ENCODE measurements at regions not wholly inside any gene's neighbourhood (a gene's known extent, or its start where the extent isn't known, plus 50 kb on each side); places are given as distances from the start of the nearest gene placed in this dataset.
"Not testable (repeated sequence)": the region's sequence is repeated elsewhere in the genome, so short reads cannot be mapped to it uniquely, and the experiment has no call there.

DNA sequence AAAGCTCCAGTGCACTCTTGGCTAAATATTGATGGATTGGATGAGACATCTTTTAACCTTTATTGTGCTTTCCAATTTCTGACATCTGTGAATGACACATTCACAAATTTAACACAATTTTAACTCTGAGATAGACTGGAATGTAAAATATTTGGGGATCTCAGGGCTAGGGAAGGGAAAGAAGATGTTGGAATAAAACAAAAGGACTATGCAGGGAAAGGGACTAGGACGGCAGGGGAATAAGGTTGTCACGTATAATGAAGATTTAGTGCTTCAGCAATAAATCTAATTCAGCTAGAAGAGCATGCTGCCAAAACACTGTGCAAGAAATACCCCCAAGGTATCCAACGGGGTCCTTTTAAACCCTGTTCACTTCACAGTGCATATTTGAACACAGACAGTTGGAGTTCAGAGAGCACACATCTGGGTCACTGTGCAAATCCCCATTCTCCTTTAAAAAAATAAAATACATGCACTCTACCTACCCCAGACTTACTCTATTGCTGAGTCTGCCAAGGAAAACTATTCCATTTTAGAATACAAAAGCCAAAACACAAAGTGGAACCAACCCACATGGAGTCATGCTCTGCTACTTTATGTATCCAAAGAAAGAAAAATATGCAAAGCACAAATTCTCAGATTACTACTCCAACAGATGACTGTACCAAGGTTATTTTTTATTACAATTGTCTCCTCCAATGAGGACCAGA lies 151.0 kb upstream of the RSPO3 start:
- no peak for DNase-seq (ENCODE audit: low read depth, low spot score)

DNA sequence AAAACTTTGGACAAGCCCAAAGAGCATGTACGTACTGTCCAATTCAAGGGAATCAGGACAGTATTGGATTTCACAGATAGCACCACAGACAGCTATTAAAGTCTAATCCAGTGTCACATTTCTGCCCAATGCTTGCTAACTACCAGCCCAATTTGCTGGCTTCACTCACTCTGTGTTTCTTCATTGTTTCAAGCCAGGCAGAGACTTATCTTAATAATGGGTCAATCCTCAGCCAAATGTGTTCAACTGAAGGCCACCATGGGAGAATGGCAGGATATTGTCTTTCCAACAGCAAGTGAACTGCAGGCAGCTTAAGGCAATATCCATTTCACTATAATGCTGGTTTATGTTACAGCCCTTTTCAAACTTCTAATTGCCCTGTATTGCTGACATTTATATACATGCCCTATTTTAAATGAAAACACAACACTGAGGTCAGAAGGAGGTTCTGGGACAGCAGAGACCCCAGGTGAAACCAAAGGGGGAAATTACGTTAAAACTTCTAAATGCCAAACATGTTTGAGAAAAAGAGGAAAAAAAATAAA lies 142.1 kb upstream of the RSPO3 start:
- no peak for DNase-seq (ENCODE audit: low read depth, low spot score)

DNA sequence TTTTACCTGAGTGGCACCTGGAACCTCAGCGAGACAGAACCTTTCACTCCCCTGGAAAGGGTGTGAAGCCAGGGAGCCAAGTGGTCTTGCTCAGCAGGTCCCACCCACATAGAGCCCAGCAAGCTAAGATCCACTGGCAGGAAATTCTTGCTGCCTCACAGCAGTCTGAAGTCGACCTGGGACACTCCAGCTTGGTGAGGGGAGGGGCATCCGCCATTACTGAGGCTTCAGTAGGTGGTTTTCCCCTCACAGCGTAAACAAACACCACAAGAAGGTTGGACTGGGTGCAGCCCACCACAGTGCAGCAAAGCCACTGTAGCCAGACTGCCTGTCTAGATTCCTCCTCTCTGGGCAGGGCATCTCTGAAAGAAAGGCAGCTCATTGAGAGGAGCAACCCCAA lies 134.7 kb upstream of the RSPO3 start:
- no peak for DNase-seq (ENCODE audit: low read depth, low spot score)

DNA sequence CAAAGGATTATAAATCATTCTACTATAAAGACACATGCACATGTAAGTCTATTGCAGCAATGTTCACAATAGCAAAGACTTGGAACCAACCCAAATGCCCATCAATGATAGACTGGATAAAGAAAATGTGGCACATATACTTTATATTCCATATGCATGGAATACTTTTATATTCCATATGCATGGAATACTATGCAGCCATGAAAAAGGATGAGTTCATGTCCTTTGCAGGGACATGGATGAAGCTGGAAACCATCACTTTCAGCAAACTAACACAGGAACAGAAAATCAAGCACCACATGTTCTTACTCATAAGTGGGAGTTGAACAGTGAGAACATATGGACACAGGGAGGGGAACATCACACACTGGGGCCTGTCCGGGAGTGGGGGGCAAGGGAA lies 130.3 kb upstream of the RSPO3 start:
- DNase-seq (ENCODE audit: low read depth, low spot score) = not testable (repeated sequence)

DNA sequence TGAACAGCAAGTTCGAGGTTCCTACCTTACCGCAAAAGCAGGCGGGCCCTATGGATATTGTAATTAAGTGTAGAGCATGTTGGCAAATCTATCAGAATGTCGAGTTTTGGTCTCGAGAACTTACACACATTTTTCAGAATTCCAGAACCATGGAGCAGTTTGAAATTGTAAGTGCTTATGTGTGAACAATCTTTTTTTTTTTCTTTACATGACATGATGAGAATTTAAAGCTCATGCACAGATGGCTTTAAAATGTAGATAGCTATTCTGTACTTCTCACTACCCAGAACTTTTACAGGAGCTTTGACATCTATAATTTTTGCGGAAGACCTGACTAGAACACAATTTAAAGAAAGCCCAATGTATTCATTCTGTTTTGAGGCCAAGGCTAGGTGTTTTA lies 117.8 kb upstream of the RSPO3 start:
- no peak for DNase-seq (ENCODE audit: low read depth, low spot score)

DNA sequence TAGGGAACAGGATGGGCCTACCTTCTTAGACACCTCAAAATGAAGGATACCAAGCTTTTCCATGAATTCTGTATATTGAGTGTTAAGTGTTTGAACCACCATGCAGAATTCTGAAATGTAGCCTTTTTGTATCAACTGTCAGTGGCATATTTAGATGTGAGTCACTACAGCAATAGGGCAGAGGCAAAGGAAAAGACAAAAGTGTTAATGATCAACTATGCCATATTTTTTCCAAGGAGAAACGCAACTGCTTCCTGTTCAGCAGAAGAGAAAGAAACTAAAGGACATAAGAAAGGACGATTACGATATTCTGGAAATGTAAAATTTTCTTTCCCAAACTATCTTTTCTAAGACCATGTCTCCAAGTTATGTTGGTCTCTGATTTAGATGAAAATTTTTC lies 104.6 kb upstream of the RSPO3 start:
- DNase-seq (ENCODE audit: low read depth, low spot score) = no peak

DNA sequence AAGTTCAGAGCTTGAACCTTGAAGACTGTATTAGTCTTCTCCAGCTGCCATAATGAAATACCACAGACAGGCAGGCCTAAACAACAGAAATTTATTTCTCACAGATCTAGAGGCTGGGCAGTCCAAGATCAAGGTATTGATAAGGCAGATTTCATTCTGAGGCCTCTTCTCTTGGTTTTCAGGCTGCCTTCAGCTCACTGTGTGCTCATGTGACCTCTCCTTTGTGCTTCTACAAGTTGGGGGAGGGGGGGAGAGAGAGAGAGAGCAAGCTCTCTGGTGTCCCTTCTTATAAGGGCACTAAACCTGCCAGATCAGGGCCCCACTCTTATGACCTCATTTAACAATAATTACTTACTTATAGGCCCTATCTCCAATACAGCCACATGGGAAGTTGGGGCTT lies 102.6 kb upstream of the RSPO3 start:
- no peak for DNase-seq (ENCODE audit: low read depth, low spot score)

DNA sequence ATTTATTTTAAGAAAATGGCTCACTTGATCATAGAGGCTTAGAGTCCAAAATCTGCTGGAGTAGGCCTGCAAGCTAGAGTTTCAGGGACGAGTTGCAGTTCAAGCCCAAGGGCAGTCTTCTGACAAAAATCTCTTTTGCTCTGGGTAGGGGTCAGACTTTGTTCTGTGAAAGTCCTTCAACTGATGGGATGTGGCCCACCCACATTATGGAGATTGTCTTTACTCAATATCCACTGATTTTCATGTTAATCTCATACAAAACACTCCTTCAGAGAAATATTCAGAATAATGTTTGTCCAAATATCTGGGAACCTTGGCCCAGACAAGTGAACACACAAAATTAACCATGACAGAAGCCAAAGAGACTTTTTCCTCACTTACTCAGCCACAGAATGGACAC lies 98.6 kb upstream of the RSPO3 start:
- DNase-seq (ENCODE audit: low read depth, low spot score) = no peak

DNA sequence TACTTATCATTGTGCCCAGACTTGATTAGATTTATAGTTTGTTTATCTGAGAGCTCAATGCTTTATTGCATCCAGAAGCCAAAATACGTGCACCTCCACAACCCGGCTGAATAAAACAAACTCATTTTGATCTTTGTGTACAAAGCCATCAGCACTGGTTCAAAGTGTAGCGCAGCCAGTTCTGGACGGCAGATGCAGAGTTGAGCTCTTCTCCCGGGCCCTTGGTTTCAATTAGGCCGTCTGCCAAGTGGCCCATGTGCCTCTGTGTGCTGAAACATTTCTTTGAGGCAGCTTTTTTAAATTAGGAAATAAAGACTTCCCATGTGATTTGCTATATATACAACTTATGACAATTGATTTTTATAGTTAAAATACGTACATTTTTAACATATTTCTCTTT lies 96.2 kb upstream of the RSPO3 start:
- no peak for DNase-seq (ENCODE audit: low read depth, low spot score)

DNA sequence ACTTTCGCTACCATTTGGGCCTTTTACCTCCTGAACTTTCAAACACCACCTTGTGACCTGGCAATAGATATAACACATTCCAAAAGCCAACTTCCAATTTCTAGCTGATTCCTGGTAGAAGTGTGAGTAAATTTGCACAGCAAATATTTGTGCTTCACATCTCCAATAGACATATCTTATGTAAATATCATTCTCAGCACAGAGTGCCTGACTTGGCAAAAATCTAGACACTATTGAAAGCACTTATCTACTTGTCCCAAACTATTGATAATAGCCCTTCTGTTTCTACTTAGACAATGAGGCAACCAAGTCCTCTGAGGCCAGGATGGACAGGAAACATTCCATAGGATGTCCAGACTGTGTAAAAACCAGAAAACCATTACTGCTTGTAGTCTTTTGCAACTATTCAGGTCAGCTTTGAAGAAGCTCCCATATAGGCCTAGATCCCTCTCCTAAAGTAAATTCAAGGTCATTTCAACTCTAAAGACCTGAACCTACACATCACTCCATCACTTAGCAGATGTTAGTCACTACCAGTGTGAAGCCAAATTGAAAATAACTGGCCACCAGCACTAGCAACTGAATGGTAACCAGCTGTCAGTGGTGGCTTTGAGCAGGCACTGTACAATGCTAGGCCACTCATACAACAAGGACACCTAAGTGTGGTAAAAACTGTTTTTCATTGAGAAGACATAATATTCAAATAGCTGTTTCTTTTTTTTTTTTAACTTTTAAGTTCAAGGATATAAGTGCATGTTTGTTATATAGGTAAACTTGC lies 95.3 kb upstream of the RSPO3 start:
- DNase-seq (ENCODE audit: low read depth, low spot score) = no peak

DNA sequence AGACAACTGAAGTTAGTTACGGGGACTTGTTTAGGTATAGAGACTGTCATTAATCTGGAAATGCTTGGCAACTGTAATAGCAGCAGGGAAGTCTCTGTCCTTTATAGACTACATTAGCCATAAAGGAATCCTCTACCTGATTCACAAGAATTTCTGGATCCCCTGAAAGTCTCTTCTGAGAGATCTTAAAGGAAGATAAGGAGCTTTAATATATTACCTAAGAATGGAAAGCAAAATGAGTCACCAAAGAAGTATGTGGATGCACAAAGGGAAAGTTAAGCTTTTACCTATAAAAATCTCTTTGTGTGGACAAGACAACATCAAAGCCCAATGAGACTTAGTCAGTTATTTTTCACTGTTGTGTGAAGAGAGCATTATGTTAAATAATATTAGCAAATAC lies 92.2 kb upstream of the RSPO3 start:
- no peak for DNase-seq (ENCODE audit: low read depth, low spot score)

DNA sequence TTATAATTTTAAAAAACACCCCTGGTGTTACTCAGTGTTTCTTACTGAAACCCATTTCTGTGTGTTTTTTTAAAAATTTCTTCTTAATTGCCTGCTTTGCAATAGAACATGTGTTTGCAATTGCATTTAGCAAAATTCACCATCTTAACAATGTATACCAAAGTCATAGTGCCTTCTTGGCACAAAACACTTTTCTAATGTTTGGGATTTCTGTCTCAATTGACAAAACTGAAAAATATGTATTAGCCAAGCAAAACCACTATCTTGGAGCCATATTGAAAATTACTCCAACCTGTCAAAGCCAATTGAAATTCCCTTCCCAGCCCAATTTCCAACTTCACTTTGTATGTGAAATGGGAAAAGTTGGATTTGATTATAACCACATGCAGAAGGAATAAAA lies 88.4 kb upstream of the RSPO3 start:
- DNase-seq (ENCODE audit: low read depth, low spot score) = no peak

DNA sequence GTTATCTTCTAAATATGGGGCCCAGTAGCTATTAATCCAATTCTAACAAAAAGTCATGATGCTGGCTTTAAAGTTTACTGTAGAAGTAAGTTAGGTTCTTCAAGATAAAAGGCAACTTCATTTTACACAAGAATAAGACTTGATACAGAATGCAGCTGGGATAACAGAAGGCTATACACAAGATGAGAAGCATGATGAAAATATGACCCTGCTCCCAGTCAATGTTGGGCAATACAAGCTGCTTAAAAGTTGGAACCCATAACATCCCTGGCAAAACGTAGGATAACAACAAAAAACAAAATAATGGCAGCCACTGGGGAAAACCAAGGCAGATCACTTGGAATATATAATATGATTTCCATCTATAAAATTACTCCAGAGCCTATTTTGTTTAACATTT lies 87.6 kb upstream of the RSPO3 start:
- no peak for DNase-seq (ENCODE audit: low read depth, low spot score)

DNA sequence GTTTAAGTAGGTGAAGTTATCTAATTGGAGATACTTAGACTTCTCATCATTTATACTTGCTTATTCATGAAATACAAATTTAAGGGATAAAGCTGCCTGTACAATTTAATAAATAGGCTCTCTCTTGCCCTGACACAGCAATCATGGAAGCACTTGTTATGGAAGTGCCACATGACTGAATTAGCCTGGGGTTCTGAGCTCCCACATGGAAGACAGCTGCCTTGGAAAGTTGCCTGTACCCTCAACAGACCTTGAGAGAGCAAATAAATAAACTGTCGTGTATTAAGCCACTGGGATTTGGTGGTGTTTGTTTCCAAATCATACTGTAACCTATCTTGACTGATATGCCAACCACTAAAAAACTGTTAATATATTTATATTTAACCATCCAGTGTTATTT lies 87.0 kb upstream of the RSPO3 start:
- no peak for DNase-seq (ENCODE audit: low read depth, low spot score)

DNA sequence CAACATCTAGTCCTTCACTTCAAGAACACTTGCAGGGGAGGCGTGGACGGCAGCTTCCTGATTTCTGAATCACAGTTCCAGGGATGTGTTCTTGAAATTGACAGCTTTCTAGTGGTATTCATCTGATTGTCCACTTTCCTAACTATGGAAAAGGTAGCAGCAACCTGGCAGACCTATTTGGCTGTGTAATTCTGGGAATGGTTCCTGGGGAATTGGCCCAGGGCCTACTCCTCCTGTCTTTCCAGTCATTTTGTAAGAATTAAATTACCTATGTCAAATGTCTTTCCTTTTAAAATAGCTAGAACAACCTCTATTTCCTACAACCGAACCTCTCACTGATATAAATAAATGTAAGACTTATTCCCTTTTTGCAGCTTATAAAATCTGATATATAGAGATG lies 85.5 kb upstream of the RSPO3 start:
- DNase-seq (ENCODE audit: low read depth, low spot score) = no peak

DNA sequence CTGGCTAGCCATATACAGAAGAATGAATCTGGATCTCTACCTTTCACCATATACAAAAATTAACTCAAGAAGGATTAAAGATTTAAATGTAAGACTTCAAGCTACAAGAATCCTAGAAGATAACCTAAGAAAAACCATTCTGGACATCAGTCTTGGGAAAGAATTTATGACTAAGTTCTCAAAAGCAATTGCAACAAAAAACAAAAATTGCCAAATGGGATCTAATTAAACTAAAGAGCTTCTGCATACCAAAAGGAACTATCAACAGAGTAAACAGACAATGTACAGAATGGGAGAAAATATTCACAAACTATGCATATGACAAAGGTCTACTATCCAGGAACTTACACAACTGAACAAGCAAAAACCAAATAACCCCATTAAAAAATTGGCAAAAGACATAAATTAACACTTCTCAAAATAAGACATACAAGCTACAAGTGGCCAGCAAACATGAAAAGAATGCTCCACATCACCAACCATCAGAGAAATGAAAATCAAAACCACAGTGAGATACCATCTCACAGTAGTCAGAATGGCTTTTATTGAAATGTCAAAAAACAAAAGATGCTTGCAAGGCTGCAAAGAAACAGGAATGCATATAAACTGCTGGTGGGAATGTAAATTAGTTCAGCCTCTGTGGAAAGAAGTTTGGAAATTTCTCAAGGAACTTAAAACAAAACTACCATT lies 66.8 kb upstream of the RSPO3 start:
- DNase-seq (ENCODE audit: low read depth, low spot score) = no peak

DNA sequence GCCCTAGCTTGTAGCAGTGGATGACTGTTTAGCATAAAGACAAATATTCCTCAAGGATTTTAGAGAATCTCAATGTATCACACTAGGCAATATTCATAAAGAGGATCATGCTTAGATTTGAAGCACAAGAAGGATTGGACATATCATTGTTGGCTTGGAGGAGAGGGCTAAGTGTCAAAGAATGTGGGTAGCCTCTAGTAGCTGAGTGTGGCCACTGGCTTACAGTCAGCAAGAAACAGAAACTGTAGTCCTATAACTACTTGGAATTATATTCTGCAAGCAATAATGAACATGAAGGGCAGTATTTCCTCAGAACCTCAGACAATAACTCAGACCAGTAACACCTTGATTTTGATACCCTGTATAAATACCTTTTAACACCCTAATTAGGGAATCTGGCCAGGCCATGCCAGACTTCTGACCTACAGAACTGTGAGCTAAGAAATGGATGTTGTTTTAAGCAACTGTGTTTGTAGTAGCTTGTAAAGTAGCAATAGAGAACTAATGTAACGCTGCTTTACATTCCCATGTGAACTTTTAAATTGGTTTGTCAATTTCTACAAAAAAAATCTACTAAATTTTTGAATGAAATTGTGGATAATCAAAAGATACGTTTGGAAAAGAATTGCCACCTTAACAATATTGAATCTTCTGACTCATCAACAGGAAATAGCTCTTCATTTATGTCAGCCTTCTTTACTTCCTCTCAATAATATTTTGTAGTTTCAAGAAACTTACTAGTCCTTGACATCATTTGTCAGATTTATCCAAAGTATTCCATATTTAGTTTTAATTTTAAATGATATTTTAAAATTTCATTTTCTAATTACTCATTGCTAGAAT lies 65.2 kb upstream of the RSPO3 start:
- DNase-seq (ENCODE audit: low read depth, low spot score) = no peak

DNA sequence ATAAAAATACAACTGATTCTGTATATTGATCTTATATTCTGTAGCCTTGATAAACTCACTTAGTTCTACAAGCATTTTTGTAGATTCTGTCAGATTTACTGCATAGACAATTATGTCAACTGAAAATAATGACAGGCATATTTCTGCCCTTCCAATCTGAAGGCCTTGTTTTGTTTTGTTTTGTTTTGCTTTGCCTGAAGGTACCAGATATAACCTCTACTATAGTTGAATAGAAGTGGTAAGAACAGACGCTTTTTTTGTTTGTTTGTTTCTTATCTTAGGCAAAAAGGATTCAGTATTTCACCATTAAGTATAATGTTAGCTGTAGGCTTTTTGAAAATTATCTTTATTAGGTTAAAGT lies 64.6 kb upstream of the RSPO3 start:
- no peak for DNase-seq (ENCODE audit: low read depth, low spot score)

DNA sequence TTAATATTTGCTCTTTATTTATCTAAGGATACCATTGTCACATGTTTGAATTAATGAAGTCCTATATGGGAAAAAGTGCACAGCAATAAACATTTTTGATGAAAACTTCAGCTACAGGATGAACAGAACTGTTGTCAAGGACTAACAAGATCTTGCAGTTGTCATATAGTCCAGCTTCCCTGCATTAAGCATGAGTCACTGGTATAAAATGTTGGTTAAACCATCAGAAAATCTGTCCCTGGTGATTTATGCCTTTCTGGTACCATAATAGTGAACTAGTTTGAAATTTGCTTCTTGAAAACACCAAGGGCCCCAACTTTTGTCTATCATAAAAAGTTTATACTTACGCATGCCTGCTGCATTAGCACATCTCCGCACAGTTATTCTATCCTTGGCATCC lies 60.4 kb upstream of the RSPO3 start:
- no peak for DNase-seq (ENCODE audit: low read depth, low spot score)

DNA sequence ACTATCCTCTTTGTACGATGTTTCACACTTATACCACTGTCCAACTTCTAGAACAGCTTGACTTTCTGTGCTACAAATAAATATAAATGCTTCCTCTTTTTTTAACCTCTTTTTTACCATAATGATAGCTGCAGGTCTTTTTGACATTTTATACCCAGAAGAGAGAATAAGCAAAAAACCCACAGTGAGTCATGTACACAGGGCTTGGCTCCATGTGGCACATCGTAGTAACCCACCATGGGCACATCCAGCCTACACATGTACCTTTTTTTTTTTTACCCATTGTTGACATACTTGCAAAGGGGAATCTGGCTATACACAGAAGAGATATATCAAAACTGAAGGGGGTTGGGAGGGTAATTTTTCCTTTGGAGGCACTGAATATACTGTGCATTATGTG lies 59.5 kb upstream of the RSPO3 start:
- DNase-seq (ENCODE audit: low read depth, low spot score) = no peak
